A549 (cell line): ENCODE measurements at regions not wholly inside any gene's neighbourhood (a gene's known extent, or its start where the extent isn't known, plus 50 kb on each side); places are given as distances from the start of the nearest gene placed in this dataset.

ENCODE experiments used
- ATAC-seq, 2 experiments: fragments of 200-7000 bp in 1 of 2; fragments of >200 bp in 1 of 2; cut with Nextera tagmentation in 1 of 2; cut with Tn5 transposase in 1 of 2; 3 replicates each; pipeline versions ENCODE4 v1.8.0 to v1.9.1; 2018 to 2020; ENCODE audit warnings: mild to moderate bottlenecking in 1 of 2, moderate library complexity in 1 of 2
- CTCF ChIA-PET: fragments of 300-600 bp; sonication (Branson Sonifier 250); formaldehyde crosslinking; extraction: SDS; loops from one replicate; lab custom pipeline; 2021; ENCODE audit warnings: antibody characterized with exemption, inconsistent platforms; lab: Yijun Ruan, JAX
- POLR2A ChIA-PET: fragments of 350-600 bp; formaldehyde crosslinking; extraction: SDS; loops from one replicate; lab custom pipeline; 2021; ENCODE audit warnings: antibody characterized with exemption, inconsistent platforms; lab: Yijun Ruan, JAX
- DNase-seq, 2 experiments: peaks; one replicate each; pipeline versions ENCODE4 v3.0.0 to v3.0.0-alpha.2; 2011 to 2016; ENCODE audit warnings: low read depth in 1 of 2, low spot score in 1 of 2
- FAIRE-seq: peaks from 2 replicates; lab custom pipeline; 2011; peaks lifted over from hg19 to GRCh38; lab: Jason Lieb, UNC
- H3K27ac ChIP-seq, 2 experiments: fragments of >200 bp; sonication (Bioruptor Twin); formaldehyde crosslinking; 3 replicates each; pipeline ENCODE4 v1.5.1; 2016 to 2017
- H3K4me1 ChIP-seq: fragments of >200 bp; sonication (Bioruptor Twin); formaldehyde crosslinking; 3 replicates; pipeline ENCODE4 v1.6.1; 2016
- H3K4me2 ChIP-seq: fragments of >200 bp; sonication (Bioruptor Twin); formaldehyde crosslinking; 3 replicates; pipeline ENCODE4 v1.6.1; 2016
- H3K4me3 ChIP-seq: fragments of >200 bp; sonication (Bioruptor Twin); formaldehyde crosslinking; 3 replicates; pipeline ENCODE4 v1.5.1; 2016
- H3K9me3 ChIP-seq: fragments of >200 bp; sonication (Bioruptor Twin); formaldehyde crosslinking; 3 replicates; pipeline ENCODE4 v1.6.1; 2016
- BHLHE40 ChIP-seq: IDR thresholded peaks from 2 replicates; pipeline ENCODE4 v1.6.1; 2012; ENCODE audit warnings: low read depth, low read length, inconsistent platforms
- CHD4 ChIP-seq: fragments of 200-600 bp; sonication (generic); IDR thresholded peaks from 2 replicates; pipeline ENCODE4 v1.6.1; 2016; ENCODE audit warnings: antibody characterized with exemption, mild to moderate bottlenecking, borderline replicate concordance
- CTCF ChIP-seq: fragments of >200 bp; sonication (Bioruptor Twin); formaldehyde crosslinking; IDR thresholded peaks from 3 replicates; pipeline ENCODE4 v1.5.1; 2016
- EHF ChIP-seq: fragments of 250-450 bp; sonication (Bioruptor Pico); IDR thresholded peaks from 2 replicates; pipeline ENCODE4 v1.5.0; 2020; ENCODE audit warnings: mild to moderate bottlenecking
- EHMT2 ChIP-seq: fragments of 200-600 bp; sonication (generic); IDR thresholded peaks from 2 replicates; pipeline ENCODE4 v1.6.1; 2016; ENCODE audit warnings: antibody characterized with exemption, low read depth, mild to moderate bottlenecking, moderate library complexity
- ELK1 ChIP-seq: fragments of 150-350 bp; IDR thresholded peaks from 2 replicates; pipeline ENCODE4 v1.6.1; 2014; ENCODE audit warnings: low read depth, mild to moderate bottlenecking, low read length
- EP300 ChIP-seq, 2 experiments: fragments of >200 bp; sonication (Bioruptor Twin); formaldehyde crosslinking; IDR thresholded peaks; 2 replicates in 1 of 2; 3 replicates in 1 of 2; pipeline ENCODE4 v1.6.1; 2016 to 2017
- FOSB ChIP-seq: fragments of 250-450 bp; sonication (Bioruptor Pico); IDR thresholded peaks from 2 replicates; pipeline ENCODE4 v1.5.0; 2020; ENCODE audit warnings: mild to moderate bottlenecking, moderate library complexity
- FOSL2 ChIP-seq, 2 experiments: fragments of 450-650 bp in 1 of 2; fragments of >200 bp in 1 of 2; sonication (Bioruptor Twin) in 1 of 2; formaldehyde crosslinking; IDR thresholded peaks; 2 replicates each; pipeline versions ENCODE4 v1.5.0 to v1.6.1; 2016 to 2020; ENCODE audit warnings: mild to moderate bottlenecking in 1 of 2, moderate library complexity in 1 of 2
- GATA3 ChIP-seq: IDR thresholded peaks from 2 replicates; pipeline ENCODE4 v1.6.1; 2012; ENCODE audit warnings: borderline replicate concordance
- HES2 ChIP-seq: fragments of >200 bp; sonication (Bioruptor Twin); formaldehyde crosslinking; IDR thresholded peaks from 2 replicates; pipeline ENCODE4 v1.6.1; 2016
- HEYL ChIP-seq: fragments of 250-450 bp; sonication (Bioruptor Pico); IDR thresholded peaks from 2 replicates; pipeline ENCODE4 v1.8.0; 2021; ENCODE audit warnings: mild to moderate bottlenecking, moderate library complexity
- HOXA7 ChIP-seq: fragments of 250-450 bp; sonication (Bioruptor Pico); IDR thresholded peaks from 2 replicates; pipeline ENCODE4 v1.5.0; 2020; ENCODE audit warnings: mild to moderate bottlenecking, moderate library complexity
- HOXB5 ChIP-seq: fragments of 250-450 bp; sonication (Bioruptor Pico); IDR thresholded peaks from 2 replicates; pipeline ENCODE4 v1.5.0; 2020; ENCODE audit warnings: mild to moderate bottlenecking, moderate library complexity
- JUNB ChIP-seq: fragments of >200 bp; sonication (Bioruptor Twin); formaldehyde crosslinking; IDR thresholded peaks from 2 replicates; pipeline ENCODE4 v1.6.1; 2016
- KDM5A ChIP-seq: fragments of 200-600 bp; sonication (generic); IDR thresholded peaks from 2 replicates; pipeline ENCODE4 v1.6.1; 2016; ENCODE audit warnings: antibody characterized with exemption, mild to moderate bottlenecking
- MAZ ChIP-seq: fragments of 150-350 bp; IDR thresholded peaks from 2 replicates; pipeline ENCODE4 v1.6.1; 2014; ENCODE audit warnings: antibody characterized with exemption, low read depth, low read length, borderline replicate concordance
- NFE2L2 ChIP-seq: fragments of 150-350 bp; conservative IDR thresholded peaks from 2 replicates; pipeline ENCODE4 v1.6.1; 2014; ENCODE audit warnings: low read length
- PBX3 ChIP-seq: IDR thresholded peaks from 2 replicates; pipeline ENCODE4 v1.6.1; 2012
- RCOR1 ChIP-seq: fragments of 150-350 bp; IDR thresholded peaks from 2 replicates; pipeline ENCODE4 v1.6.1; 2014; ENCODE audit warnings: antibody characterized with exemption, low read length, low read depth
- TFCP2L1 ChIP-seq: fragments of 250-450 bp; sonication (Bioruptor Pico); IDR thresholded peaks from 2 replicates; pipeline ENCODE4 v1.5.0; 2021; ENCODE audit warnings: mild to moderate bottlenecking
- USF2 ChIP-seq: fragments of 450-650 bp; IDR thresholded peaks from 2 replicates; pipeline ENCODE4 v1.6.1; 2014; ENCODE audit warnings: antibody characterized with exemption
- ZFP36 ChIP-seq: fragments of 450-650 bp; IDR thresholded peaks from 2 replicates; pipeline ENCODE4 v1.6.1; 2014; ENCODE audit warnings: borderline replicate concordance; ENCODE audit not compliant: partially characterized antibody
- WGBS: methylation state at CpG from one replicate; pipeline ENCODE4 v1.1.6; 2017; ENCODE audit errors: missing lambda C conversion rate; 5-methylcytosine and 5-hydroxymethylcytosine counted together
- TF ChIP-seq, protein P1 (sequence below): fragments of 200-600 bp; sonication (generic); IDR thresholded peaks from 2 replicates; pipeline ENCODE4 v1.6.1; 2016; ENCODE audit warnings: antibody characterized with exemption, mild to moderate bottlenecking, moderate library complexity
- TF ChIP-seq, protein P2 (sequence below): IDR thresholded peaks from 2 replicates; pipeline ENCODE4 v1.6.1; 2012
- TF ChIP-seq, protein P3 (sequence below): fragments of >200 bp; sonication (Bioruptor Twin); formaldehyde crosslinking; IDR thresholded peaks from 3 replicates; pipeline ENCODE4 v1.6.1; 2016

- no peak overlapping the region for H3K4me3 ChIP-seq
- ChIA-PET CTCF (no interaction called here), POLR2A (no interaction called here)
- WGBS: 39% methylated on average over 4 of the region's 4 CpGs
- no peak overlapping the region for H3K27ac ChIP-seq
- H3K4me2 ChIP-seq: no peak overlapping the region
- ATAC-seq (no peak), DNase-seq (no peak), FAIRE-seq (no peak)
- H3K9me3 ChIP-seq: no peaks in the 10 kb centered on the region
- TF ChIP-seq, protein P1, sequence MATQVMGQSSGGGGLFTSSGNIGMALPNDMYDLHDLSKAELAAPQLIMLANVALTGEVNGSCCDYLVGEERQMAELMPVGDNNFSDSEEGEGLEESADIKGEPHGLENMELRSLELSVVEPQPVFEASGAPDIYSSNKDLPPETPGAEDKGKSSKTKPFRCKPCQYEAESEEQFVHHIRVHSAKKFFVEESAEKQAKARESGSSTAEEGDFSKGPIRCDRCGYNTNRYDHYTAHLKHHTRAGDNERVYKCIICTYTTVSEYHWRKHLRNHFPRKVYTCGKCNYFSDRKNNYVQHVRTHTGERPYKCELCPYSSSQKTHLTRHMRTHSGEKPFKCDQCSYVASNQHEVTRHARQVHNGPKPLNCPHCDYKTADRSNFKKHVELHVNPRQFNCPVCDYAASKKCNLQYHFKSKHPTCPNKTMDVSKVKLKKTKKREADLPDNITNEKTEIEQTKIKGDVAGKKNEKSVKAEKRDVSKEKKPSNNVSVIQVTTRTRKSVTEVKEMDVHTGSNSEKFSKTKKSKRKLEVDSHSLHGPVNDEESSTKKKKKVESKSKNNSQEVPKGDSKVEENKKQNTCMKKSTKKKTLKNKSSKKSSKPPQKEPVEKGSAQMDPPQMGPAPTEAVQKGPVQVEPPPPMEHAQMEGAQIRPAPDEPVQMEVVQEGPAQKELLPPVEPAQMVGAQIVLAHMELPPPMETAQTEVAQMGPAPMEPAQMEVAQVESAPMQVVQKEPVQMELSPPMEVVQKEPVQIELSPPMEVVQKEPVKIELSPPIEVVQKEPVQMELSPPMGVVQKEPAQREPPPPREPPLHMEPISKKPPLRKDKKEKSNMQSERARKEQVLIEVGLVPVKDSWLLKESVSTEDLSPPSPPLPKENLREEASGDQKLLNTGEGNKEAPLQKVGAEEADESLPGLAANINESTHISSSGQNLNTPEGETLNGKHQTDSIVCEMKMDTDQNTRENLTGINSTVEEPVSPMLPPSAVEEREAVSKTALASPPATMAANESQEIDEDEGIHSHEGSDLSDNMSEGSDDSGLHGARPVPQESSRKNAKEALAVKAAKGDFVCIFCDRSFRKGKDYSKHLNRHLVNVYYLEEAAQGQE: no peak
- TF ChIP-seq NFE2L2 (no peak), ZFP36 (no peak), FOSL2 (IDR thresholded peaks at IDR 0.05) (no peak), FOSL2 (CRISPR knock-in tag; IDR thresholded peaks at IDR 0.05) (no peak), KDM5A (no peak), BHLHE40 (no peak), HEYL (CRISPR knock-in tag) (no peak), HES2 (no peak), JUNB (no peak), CTCF (no peak), MAZ (no peak), USF2 (no peak), EHF (CRISPR knock-in tag) (no peak)
- no peaks in the 10 kb centered on the region for H3K4me1 ChIP-seq
Observed at GRCh38 chr2:16151651-16152050, 211.3 kb downstream of the MYCN start.

DNA sequence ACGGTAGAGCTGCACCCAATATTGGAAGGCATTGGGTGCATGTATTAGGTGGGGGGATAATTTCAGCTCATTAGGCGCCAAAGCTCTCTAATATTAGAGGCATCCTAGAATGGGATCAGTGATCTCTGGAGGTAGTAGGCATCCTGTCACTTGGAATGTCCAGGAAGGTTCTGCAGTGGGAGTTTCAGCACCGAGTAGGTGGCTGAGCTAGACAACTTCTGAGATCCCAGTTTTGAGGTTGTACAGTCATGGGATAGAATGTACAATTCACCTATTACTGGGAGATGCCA is 210.9 kb downstream of the MYCN start:
- ChIA-PET CTCF (no interaction called here), POLR2A (no interaction called here)
- DNase-seq (no peak), FAIRE-seq (no peak), ATAC-seq (no peak)
- Histone ChIP-seq H3K4me2 (no peak overlapping the region), H3K9me3 (no peaks in the 10 kb centered on the region), H3K4me1 (no peaks in the 10 kb centered on the region), H3K27ac (no peak overlapping the region), H3K4me3 (no peak overlapping the region)
- WGBS: 37% methylated on average over 3 of the region's 3 CpGs
- TF ChIP-seq GATA3 (no peak), PBX3 (no peak), CHD4 (no peak), HEYL (CRISPR knock-in tag) (no peak), FOSB (CRISPR knock-in tag) (no peak), EHMT2 (no peak), EP300 (IDR thresholded peaks at IDR 0.05) (no peak), HES2 (no peak), TFCP2L1 (CRISPR knock-in tag) (no peak), ELK1 (no peak), HOXA7 (no peak), ZFP36 (no peak), RCOR1 (no peak), HOXB5 (CRISPR knock-in tag) (no peak), USF2 (no peak)
- TF ChIP-seq, protein P2, sequence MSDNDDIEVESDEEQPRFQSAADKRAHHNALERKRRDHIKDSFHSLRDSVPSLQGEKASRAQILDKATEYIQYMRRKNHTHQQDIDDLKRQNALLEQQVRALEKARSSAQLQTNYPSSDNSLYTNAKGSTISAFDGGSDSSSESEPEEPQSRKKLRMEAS: no peak
- TF ChIP-seq, protein P3, sequence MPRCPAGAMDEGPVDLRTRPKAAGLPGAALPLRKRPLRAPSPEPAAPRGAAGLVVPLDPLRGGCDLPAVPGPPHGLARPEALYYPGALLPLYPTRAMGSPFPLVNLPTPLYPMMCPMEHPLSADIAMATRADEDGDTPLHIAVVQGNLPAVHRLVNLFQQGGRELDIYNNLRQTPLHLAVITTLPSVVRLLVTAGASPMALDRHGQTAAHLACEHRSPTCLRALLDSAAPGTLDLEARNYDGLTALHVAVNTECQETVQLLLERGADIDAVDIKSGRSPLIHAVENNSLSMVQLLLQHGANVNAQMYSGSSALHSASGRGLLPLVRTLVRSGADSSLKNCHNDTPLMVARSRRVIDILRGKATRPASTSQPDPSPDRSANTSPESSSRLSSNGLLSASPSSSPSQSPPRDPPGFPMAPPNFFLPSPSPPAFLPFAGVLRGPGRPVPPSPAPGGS: no peak
